BLaER1 (cell line): ENCODE measurements at regions not wholly inside any gene's neighbourhood (a gene's known extent, or its start where the extent isn't known, plus 50 kb on each side); places are given as distances from the start of the nearest gene placed in this dataset.

Source experiments
- H3K27ac ChIP-seq: shearing (Covaris generic); formaldehyde crosslinking; 2 replicates; pipeline ENCODE4 v1.8.1; 2022
- H3K27me3 ChIP-seq: shearing (Covaris generic); formaldehyde crosslinking; 2 replicates; pipeline ENCODE4 v1.8.1; 2022
- H3K36me3 ChIP-seq: shearing (Covaris generic); formaldehyde crosslinking; 2 replicates; pipeline ENCODE4 v1.8.1; 2022
- H3K4me1 ChIP-seq: shearing (Covaris generic); formaldehyde crosslinking; 2 replicates; pipeline ENCODE4 v1.8.1; 2022
- H3K4me2 ChIP-seq: shearing (Covaris generic); formaldehyde crosslinking; 2 replicates; pipeline ENCODE4 v1.8.1; 2022
- H3K4me3 ChIP-seq: shearing (Covaris generic); formaldehyde crosslinking; 2 replicates; pipeline ENCODE4 v1.8.1; 2022
- H3K9ac ChIP-seq: shearing (Covaris generic); formaldehyde crosslinking; 2 replicates; pipeline ENCODE4 v1.8.1; 2022
- H3K9me3 ChIP-seq: shearing (Covaris generic); formaldehyde crosslinking; 2 replicates; pipeline ENCODE4 v1.8.1; 2022
- H4K20me1 ChIP-seq: shearing (Covaris generic); formaldehyde crosslinking; 2 replicates; pipeline ENCODE4 v1.8.1; 2022
- Cebpa-rat ChIP-seq: shearing (Covaris generic); IDR thresholded peaks from 2 replicates; pipeline ENCODE4 v1.8.1; 2022

DNA sequence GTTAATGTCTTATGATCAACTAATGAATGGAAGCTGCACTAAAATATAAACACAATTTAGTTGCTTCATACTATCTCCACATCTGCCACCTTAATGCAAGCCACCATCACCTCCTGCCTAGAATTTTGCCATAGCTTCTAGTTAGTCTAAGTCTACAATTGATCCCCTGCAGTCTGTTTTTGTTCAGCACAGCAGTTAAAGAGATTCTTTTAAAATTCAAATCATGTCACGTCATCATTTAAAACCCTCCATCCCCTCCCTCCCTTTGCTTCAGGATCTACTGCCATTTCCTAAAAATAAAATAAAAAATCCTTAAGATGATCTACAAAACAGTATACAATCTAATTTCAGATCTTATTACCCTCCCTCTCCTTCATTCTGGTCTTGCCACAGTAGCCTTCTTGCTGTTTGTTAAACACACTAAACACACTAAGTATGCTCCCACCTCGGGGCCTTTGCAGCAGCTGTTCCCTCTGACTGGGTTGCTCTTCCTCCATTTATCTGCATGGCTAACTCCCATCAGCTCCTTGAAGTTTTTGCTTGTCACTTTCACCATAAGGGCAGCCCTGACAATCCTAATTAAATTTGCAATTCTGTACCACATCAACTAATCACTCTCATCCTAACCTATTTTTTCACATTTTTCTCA is 97.0 kb upstream of the FOXP2 start:
- Histone ChIP-seq H3K36me3 (no peaks in the 10 kb centered on the region), H4K20me1 (no peaks in the 10 kb centered on the region), H3K4me1 (0 out of 2 replicates have a peak, but pooled peaks cover 8% of the 10 kb centered on the region), H3K27me3 (no peaks in the 10 kb centered on the region), H3K9me3 (no peaks in the 10 kb centered on the region), H3K9ac (no peak overlapping the region), H3K4me2 (no peak overlapping the region), H3K27ac (no peak overlapping the region), H3K4me3 (no peak overlapping the region)
- no peak for TF ChIP-seq Cebpa-rat

GRCh38 chr7:114312649-114313048 is 102.0 kb upstream of the FOXP2 start:
- TF ChIP-seq Cebpa-rat, result no peak
- H4K20me1 ChIP-seq, result no peaks in the 10 kb centered on the region
- no peaks in the 10 kb centered on the region for H3K9me3 ChIP-seq
- H3K4me1 ChIP-seq, result 0 out of 2 replicates have a peak, but pooled peaks cover 8% of the 10 kb centered on the region
- H3K4me3 ChIP-seq, result no peak overlapping the region
- no peak overlapping the region for H3K4me2 ChIP-seq
- no peak overlapping the region for H3K9ac ChIP-seq
- H3K36me3 ChIP-seq, result no peaks in the 10 kb centered on the region
- H3K27me3 ChIP-seq, result no peaks in the 10 kb centered on the region
- H3K27ac ChIP-seq, result no peak overlapping the region

- Histone ChIP-seq H3K4me1 (no peaks in the 10 kb centered on the region), H4K20me1 (no peaks in the 10 kb centered on the region), H3K4me2 (no peak overlapping the region), H3K36me3 (no peaks in the 10 kb centered on the region), H3K4me3 (no peak overlapping the region), H3K27ac (no peak overlapping the region), H3K27me3 (no peaks in the 10 kb centered on the region), H3K9ac (no peak overlapping the region), H3K9me3 (no peaks in the 10 kb centered on the region)
- TF ChIP-seq Cebpa-rat, result no peak
These were observed 104.1 kb upstream of the FOXP2 start for GRCh38 chr7:114310345-114311110.

DNA sequence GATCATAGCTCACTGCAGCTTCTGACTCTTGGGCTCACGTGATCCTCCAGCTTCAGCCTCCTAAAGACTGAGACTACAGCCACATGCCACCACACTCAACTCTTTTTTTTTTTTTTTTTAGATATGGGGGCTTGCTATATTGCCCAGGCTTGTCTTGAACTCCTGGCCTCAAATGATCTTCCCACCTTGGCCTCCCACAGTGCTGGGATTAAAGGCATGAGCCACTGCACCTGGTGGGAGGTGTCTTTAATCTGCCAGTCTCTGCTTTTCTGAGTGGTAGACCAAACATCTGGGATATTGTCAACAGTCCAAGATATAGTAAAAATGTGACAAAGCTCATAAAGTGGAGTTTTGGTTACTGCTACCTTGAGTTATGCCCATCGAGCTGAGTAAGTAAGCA is 104.9 kb upstream of the FOXP2 start:
- H3K4me3 ChIP-seq, result no peak overlapping the region

DNA sequence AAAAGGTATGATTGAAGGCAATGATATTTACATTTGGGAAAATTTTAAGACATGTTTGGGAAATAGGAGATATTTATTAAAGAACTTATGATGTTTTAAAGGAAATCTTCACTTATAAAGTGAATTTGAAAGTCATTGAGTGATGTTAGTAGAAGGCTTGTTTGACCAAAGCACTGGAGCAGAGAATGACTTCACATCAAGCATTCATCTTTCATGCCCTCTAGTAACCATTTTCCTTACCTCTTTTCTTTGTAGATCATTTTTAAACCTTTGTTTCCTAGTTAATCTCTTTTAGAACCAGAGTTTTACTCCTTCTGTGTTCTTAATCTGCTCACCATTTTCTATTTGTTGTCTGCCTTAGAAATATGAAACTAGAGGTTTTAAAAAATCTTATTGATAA is 111.3 kb upstream of the FOXP2 start:
- no peak overlapping the region for H3K27ac ChIP-seq
- no peak overlapping the region for H3K4me2 ChIP-seq
- no peaks in the 10 kb centered on the region for H3K9me3 ChIP-seq
- no peaks in the 10 kb centered on the region for H3K27me3 ChIP-seq
- H3K36me3 ChIP-seq, result no peaks in the 10 kb centered on the region
- H3K4me1 ChIP-seq, result no peaks in the 10 kb centered on the region
- H3K9ac ChIP-seq, result no peak overlapping the region
- no peaks in the 10 kb centered on the region for H4K20me1 ChIP-seq
- TF ChIP-seq Cebpa-rat, result no peak
- H3K4me3 ChIP-seq, result no peak overlapping the region

More for the DNA sequence above, 104.9 kb upstream of the FOXP2 start:
- no peak for TF ChIP-seq Cebpa-rat
- Histone ChIP-seq H3K27me3 (no peaks in the 10 kb centered on the region), H3K9ac (no peak overlapping the region), H3K36me3 (no peaks in the 10 kb centered on the region), H4K20me1 (no peaks in the 10 kb centered on the region), H3K4me1 (no peaks in the 10 kb centered on the region), H3K27ac (no peak overlapping the region), H3K4me2 (no peak overlapping the region), H3K9me3 (no peaks in the 10 kb centered on the region)

DNA sequence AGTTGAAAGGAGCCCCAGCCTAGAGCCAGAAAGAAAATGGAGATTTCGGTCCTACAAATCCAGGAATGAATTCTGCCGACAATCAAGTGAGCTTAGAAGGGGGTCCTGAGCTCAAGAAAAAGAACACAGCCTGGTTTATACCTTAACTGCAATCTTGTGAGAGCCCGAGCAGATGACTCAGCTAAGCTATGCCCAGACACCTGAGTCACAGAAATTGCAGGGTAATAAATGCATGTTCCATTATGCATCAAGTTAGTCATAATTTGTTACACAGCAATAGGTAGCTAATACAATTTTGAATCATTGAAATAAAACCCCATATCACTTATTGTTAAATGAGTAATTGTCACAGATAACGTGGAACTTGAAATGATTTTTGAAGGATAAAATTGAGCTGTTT is 111.8 kb upstream of the FOXP2 start:
- H3K9me3 ChIP-seq, result no peaks in the 10 kb centered on the region
- H4K20me1 ChIP-seq, result no peaks in the 10 kb centered on the region
- no peak overlapping the region for H3K9ac ChIP-seq
- no peaks in the 10 kb centered on the region for H3K36me3 ChIP-seq
- no peak for TF ChIP-seq Cebpa-rat
- H3K4me1 ChIP-seq, result no peaks in the 10 kb centered on the region
- H3K4me2 ChIP-seq, result no peak overlapping the region
- no peak overlapping the region for H3K27ac ChIP-seq
- H3K4me3 ChIP-seq, result no peak overlapping the region
- no peaks in the 10 kb centered on the region for H3K27me3 ChIP-seq

- Histone ChIP-seq H3K9me3 (no peaks in the 10 kb centered on the region), H3K36me3 (no peaks in the 10 kb centered on the region), H3K4me1 (no peaks in the 10 kb centered on the region), H3K4me3 (no peak overlapping the region), H4K20me1 (no peaks in the 10 kb centered on the region), H3K27me3 (no peaks in the 10 kb centered on the region), H3K4me2 (no peak overlapping the region), H3K9ac (no peak overlapping the region), H3K27ac (no peak overlapping the region)
- no peak for TF ChIP-seq Cebpa-rat
These were observed 116.6 kb upstream of the FOXP2 start for GRCh38 chr7:114298011-114298410.

- H3K4me1 ChIP-seq, result no peaks in the 10 kb centered on the region
- H3K27ac ChIP-seq, result no peak overlapping the region
- no peaks in the 10 kb centered on the region for H3K27me3 ChIP-seq
- no peak overlapping the region for H3K9ac ChIP-seq
- no peak for TF ChIP-seq Cebpa-rat
- H4K20me1 ChIP-seq, result no peaks in the 10 kb centered on the region
- H3K4me2 ChIP-seq, result no peak overlapping the region
- H3K4me3 ChIP-seq, result no peak overlapping the region
- no peaks in the 10 kb centered on the region for H3K9me3 ChIP-seq
- H3K36me3 ChIP-seq, result no peaks in the 10 kb centered on the region
These were observed 117.5 kb upstream of the FOXP2 start for GRCh38 chr7:114297121-114297520.

DNA sequence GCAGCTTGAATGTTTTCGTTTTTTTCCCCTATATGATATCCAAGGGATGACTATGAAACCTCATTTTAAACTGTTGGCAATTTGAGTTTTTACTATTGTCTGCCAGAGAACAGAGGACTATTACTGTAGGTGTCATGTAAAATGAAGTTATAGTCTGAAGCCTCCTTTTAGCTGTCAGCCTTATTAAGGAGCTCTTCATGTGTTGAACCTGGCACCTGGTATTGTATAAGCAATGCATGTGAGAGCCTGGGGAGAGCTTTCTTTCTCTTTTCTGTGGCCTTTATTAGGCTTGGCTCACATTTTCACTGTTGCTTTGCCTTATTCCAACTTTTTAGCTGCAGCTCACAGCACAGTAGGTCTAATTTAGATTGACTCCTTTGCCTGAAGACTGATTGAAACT is 119.1 kb upstream of the FOXP2 start:
- no peaks in the 10 kb centered on the region for H3K27me3 ChIP-seq
- no peaks in the 10 kb centered on the region for H3K4me1 ChIP-seq
- TF ChIP-seq Cebpa-rat, result no peak
- H4K20me1 ChIP-seq, result no peaks in the 10 kb centered on the region
- H3K4me2 ChIP-seq, result no peak overlapping the region
- no peaks in the 10 kb centered on the region for H3K9me3 ChIP-seq
- no peak overlapping the region for H3K4me3 ChIP-seq
- no peak overlapping the region for H3K27ac ChIP-seq
- H3K9ac ChIP-seq, result no peak overlapping the region
- no peaks in the 10 kb centered on the region for H3K36me3 ChIP-seq

- Histone ChIP-seq H3K27ac (no peak overlapping the region), H3K36me3 (no peaks in the 10 kb centered on the region), H3K4me3 (no peak overlapping the region), H3K4me1 (no peaks in the 10 kb centered on the region), H3K27me3 (no peaks in the 10 kb centered on the region), H3K4me2 (no peak overlapping the region), H4K20me1 (no peaks in the 10 kb centered on the region), H3K9me3 (no peaks in the 10 kb centered on the region), H3K9ac (no peak overlapping the region)
- no peak for TF ChIP-seq Cebpa-rat
These were observed 120.6 kb upstream of the FOXP2 start for GRCh38 chr7:114294036-114294435.
